ENCODE measurements at regions not wholly inside any gene's neighbourhood (a gene's known extent, or its start where the extent isn't known, plus 50 kb on each side); places are given as distances from the start of the nearest gene placed in this dataset.

DNA sequence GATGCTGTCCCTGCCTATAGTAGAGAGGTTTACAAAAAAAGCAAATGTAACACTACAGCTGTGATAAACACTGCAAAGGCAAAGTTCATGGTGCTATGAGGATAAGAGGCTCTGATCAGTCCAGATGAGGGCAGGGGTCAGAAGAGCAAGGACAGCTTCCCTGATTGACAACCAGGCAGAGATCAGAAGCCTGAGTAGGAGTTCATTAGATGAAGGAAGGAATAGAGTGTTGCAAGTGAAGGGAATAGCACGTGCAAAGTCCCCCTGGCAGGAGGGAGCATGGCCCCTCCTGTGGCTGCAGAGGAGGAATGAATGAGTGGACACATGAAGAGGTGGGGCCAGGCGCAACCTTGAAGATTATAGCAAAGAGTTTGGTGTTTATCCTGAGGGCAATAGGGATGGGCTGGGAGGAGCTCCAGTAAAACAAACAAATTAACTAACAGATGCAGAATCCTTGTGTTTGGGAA lies 208.4 kb upstream of the IRX5 start:
- DNase-seq, result no peak

DNA sequence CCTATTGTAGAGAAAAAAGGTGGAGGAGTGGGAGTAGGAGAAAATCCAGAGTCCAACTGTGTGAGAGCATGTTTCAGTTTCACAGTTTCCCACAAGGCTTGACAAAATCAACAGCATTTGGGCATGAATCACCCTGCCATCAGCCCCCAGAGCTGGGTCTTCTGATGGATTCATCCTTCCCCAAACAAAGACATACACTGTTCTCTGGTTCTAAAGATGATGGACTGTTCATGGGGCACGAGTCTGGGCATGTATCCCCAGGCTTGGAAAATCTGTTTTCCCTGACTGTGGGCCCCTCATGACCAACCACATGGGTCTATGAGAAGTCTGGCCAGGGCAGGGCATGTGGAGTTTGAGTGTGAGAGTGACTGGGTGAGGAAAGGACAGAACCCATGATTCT lies 210.4 kb upstream of the IRX5 start:
- DNase-seq, result no peak

DNA sequence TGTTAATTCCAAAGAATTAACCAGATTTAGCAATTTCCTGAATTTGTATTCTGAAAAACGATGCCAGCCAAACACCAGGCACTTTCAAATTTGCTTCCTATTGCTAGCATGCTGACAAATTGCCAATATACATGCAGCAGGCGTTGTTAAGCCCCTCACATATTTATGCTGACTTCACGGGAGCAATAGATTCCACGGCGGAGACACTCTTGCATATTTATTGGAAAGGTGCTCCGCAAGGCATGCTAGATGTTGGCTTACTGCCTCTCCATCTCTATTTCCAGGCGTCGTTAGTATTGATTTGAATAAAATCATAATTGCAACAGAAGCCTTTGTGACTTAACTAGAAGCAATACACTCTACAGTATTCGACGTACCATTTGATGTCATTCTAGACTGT lies 211.0 kb upstream of the IRX5 start:
- DNase-seq, result no peak

DNA sequence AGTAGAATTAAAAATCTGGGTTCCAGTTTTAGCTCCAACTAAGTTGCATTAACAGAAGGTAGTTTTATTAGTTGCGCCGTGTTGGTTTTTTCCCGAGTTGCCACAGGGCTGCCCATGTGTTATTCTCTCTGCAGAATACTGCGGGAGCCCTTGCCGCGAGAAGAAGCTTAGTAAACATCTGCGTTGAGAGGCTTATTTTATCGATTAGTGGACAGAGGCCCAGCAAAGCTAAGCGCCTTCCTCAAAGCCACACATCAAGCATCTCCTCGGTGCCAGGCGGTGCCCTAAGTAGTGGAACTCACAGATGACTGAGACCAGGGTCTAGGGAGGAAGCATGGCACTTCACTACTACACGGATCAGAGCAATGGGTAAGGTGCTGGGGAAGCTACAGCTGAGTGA lies 212.3 kb upstream of the IRX5 start:
- DNase-seq, result no peak

DNA sequence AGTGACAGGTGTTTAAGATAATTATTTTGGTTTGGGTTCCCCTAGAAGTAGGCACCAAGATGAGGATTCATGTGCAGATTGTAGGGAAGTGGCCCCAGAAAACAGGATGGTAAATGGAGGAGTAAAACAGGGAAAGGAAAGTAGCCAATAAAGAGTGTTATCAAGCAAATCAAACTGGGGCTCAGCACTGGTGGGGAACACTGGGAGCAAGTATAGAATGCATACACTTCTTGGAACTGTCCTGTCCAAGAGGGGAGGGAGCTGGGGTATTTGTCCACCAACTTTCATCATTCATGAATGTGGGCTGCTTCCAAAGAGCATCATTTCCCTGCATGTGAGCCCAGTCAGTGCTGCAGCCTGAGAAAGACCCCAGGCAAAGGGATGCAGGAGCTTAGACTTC lies 215.7 kb upstream of the IRX5 start:
- DNase-seq, result no peak

DNA sequence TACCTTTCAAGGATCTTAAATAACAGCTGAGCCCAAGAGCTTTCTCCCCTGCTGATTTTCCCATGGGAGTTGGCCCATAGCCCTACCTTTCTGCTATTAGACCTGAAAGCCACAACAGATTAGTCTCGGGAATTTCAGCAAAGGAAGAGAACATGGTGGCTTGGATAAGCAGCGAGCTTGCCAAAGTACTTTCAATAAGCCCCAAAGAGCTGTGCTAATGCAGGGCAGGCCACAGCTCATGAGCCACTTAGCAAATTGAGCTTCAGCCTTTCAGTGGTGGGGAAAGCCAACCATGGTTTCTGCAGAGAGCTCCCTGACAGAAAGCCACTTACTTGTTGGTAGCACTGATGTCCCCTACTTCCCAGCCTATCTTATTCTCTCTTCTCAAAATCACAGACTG lies 217.8 kb upstream of the IRX5 start:
- DNase-seq, result no peak

DNA sequence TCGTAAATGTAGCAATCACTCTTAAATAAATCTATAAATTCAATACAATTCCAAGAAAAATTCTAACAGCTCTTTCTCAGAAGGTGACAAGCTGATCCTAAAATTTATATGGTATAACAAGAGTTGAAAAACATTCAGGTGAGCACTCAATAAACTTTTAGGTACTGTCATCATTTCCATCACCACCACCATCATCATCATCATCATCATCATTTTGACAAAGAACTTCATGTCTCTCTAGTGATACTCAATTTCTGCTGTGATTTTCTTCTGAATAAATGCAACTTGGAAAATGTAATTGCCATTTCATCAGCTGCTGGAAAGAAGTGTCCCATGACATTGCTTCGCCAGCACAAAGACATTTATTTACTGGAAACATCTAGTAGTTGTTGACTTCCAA lies 222.9 kb upstream of the IRX5 start:
- DNase-seq, result no peak

DNA sequence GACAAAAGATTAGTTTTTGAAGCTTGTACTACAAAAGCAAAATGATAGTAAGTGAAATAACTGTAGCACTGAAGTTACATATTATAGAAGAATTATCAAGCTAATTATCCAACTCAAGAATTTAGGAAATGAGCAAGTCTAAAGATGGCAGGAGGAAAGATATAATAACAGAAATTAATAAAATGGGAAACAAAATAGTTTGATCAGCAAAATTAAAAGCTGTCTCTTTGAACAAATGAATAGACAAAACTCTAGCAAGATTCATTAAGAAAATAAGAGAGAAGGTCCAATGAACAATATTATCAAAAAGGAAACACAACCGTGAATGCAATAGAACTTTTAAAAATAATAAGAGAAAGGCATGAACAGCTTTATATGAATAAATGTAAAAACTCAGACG lies 224.3 kb upstream of the IRX5 start:
- no peak for DNase-seq

DNA sequence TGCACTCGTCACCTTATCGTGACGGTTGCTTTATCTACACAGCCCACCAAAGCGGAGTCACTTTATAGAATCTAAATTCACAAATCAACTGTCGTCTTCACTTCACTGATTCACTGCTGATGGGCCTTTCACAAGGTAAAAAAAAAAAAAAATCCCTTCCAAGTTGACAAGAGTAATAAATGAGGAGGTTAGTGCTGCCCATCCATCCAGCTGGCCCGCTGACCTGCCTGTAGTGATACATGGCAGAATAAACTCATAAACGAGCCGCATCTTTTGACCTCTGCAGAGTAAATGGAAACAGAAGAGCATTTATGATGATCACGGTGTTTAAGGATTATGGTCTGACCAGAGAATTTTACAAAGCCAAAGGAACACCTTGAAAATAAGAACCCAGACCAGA lies 227.3 kb upstream of the IRX5 start:
- no peak for DNase-seq

DNA sequence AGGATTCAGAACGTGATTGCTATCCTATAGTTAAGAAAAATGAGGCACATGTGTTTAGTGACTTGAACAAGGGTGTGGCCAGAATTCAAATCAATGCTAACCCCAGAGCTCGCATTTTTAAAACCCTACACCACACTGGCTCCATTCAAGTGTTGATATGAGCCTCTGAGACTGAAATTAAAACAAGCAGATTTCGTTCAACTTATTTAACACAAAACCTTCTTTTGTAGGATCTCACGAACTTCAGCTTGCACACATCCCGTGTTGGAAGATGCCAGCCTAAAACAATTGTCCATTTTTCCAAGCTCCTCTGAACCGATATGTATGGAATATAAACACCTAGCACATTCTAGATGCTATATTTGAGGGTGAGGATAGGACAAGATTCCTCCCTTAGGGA lies 231.0 kb upstream of the IRX5 start:
- DNase-seq, result no peak

DNA sequence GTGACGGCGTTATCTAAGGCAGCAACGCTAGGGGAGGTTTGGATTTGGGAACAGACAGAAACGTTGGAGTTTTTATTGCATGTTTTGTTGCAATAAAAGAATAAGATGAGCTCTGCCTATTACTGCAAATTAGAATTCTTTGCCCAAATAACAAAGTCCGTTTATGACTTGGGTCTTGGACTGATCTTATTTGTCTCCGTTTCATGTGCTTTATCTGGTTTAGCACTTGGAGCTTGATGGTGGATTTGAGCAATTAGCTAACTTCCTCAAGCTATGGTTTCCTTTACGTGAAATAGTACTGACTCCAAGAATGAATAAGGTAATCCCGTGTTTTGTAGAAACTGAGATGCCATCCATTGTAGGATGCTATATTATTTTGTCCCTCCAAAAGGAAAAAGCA lies 233.0 kb upstream of the IRX5 start:
- DNase-seq, result no peak

DNA sequence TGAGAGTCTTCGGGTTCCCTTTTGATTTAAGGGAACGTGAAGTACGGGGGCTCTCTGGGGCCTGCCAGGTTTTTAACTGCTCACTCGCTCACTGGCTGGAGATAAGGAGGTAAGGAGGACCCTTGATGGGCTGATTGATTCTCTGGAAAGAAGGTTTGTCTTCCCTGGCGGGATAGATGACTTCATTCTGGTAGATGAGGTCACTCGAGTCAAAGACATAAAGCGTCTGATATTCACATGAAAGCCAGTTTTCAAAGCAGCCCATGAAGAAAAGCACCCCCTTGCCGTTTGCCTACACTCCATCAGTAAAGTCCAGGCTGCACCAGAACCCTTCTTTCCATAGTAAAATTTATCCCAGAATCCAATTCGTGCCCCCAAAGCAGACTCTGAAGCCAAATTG lies 233.7 kb upstream of the IRX5 start:
- no peak for DNase-seq

DNA sequence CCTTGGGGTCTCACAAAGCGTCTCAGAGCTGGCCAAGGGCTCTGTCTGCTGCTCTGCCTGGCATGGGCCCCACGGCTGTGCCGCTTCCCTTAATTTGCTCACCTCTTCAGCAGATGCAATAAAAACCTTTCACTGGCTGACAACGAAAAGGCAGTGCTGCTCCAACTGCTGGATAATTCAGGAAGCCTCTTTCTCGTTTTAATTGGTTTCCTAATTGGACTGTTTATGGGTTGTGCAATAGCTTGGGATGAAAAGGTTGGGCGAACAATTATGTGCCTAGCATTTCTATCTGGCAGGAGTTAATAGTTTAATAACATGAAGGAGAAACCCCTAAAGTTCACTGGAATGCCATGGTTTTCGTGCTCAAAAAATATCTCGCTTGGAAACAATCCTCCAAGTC lies 234.1 kb upstream of the IRX5 start:
- no peak for DNase-seq

DNA sequence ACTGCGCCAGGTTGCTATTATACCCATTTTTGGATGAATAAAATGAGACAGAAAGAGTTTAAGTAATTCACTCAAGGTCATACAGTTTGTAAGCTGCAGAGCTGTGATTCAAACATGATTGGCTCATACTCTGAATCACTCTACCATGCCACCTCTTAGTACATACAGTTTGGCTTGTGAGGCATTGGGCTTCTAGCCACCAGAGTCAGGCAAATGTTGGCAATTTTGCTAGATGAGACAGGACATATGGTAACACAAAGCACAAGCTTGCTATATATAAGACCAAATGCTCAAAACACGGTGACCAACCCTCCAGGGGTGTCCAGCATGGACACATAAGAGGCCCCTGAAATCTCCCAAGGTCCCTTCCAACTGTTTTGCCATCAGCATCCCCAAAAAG lies 236.0 kb upstream of the IRX5 start:
- no peak for DNase-seq

DNA sequence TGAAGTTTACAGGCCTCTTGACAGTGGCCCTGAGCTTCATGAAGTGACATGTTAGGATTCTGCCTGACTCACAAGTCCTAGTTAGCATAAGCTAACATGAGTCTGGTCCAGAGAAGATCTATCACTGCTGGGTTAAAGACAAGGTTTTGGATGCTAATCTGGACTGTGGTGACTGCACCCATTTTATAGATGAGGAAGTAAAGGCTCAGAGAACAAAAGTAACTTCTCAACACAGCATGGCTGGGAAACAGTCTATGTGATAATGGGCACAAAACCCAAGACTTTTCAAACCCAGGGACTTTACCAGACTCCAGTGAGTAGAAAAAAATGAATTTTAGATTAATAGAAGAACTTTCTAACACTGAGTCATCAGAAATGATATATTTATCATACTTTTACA lies 236.8 kb upstream of the IRX5 start:
- DNase-seq, result no peak

DNA sequence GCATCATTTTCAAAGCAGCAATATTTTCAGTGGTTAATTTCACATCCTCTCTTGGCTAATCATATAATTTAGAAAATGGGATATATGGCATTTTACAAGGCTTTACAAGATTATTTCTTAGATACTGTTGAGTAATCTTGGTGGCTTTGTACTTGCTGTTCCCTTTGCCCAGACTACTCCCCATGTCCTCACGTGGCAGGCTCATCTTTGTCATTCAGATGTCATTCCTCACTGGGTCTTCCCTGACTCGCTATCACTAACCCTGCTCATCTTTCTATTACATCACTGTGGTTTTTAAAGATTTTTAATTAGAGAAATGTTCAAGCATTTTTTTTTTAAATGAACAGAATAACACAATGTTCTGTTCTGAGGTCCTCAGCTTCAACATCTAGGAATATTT lies 240.0 kb upstream of the IRX5 start:
- no peak for DNase-seq

DNA sequence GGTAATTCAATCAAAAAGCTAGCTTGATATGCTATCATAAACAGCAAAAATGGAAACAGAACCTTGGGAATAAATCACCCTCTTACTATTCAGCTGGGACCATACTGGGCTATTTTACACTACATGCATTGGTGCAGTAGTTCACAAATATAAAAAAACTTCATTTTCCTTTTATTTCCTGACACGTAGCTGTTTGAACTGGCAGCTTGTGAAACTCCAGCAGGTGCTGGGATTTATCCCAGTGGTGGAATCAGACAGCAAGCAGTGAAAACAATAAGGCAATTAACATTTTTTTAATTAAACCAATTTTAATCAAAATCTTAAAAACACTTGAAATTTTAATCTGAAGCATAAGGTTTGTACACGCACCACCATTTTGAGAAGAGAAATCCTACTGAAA lies 240.4 kb upstream of the IRX5 start:
- no peak for DNase-seq

DNA sequence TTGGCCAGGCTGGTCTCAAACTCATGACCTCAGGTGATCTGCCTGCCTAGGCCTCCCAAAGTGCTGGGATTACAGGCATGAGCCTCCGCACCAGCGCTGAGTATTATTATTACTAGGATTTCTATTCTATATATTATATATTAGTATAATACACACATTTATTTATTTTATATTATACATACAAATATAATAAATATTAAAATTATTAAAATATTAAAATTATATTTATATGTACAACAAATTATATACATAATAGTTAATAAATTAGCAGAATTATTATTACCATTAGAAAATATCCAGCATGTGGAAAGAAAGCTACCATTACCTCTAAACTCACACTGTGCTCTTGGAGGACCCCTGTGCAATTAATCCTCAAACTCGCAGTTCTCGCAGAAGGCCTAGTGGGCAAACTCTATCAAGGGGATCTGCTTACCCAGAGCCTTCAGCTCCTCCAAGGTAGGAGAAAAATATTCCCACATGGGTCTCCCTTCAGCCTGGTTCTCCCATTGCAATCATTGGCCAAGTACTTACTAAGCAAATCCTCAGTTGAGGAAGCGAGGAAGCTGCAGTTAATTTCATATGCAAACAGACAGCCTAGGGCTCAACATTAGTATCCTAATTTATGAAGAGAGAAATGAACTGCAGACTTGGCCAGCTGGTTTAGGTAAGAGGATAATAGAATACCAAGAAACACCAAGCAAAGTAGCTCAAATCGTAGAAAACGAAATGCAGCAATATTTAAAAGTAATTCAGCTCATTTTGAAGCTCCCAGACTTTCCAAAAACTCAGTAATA lies 241.4 kb upstream of the IRX5 start:
- DNase-seq, result no peak

DNA sequence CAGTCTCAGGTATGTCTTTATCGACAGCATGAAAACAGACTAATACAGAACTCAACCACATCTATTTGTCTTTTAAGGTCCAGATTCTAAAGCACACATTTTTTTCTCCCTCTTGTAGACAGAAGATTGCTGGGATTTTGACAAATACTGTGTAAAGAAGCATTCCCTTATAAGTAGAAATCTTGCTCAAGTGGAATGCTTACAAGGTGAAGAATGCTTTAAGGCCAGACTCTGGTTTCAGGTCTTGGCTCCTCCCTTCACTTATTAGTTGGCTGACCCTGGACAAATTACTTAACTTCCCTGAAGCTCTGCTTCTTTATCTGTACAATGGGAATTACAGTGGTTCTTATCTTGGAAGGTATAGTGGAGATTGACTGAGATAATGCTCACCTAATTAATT lies 242.3 kb upstream of the IRX5 start:
- no peak for DNase-seq

DNA sequence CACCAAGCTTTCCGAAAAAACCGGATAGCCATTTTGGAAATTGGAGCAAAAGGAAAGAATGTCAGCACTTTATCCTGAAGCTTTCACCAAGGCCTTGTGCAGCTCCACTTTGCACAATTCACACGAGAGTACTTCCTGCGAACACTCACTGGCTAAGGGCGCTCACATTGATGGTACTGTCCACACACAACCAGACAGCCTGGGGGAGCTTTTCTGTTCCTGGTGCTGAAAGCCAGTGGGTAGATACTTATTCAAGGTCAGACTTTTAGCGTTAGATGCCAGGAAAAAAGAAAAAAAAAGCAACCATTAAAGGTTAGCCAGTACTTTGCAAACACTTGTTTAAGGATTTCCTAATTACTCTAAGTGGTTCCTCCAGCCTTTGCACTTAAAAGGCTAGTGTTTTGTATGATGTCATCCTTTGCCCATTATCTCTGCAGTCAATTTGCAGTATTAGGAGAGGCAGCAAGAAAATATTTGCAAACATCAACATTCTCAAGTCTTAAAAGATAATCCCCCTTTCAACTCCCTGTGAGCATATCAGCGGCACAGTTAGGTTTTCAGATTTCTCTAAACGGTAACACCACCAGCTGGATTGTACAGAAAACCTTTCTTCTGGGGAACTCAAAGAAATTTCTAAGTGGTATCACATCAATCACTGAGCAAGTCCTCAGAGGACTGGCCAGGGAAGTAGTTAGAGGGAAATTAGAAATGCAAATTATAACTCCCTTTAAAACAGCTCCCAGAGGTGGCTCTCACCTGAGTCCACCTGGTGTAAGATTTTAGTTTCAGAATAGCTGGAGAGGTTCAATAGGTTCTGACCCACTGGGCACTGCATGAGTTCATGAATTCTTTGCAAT lies 243.4 kb upstream of the IRX5 start:
- DNase-seq, result no peak

DNA sequence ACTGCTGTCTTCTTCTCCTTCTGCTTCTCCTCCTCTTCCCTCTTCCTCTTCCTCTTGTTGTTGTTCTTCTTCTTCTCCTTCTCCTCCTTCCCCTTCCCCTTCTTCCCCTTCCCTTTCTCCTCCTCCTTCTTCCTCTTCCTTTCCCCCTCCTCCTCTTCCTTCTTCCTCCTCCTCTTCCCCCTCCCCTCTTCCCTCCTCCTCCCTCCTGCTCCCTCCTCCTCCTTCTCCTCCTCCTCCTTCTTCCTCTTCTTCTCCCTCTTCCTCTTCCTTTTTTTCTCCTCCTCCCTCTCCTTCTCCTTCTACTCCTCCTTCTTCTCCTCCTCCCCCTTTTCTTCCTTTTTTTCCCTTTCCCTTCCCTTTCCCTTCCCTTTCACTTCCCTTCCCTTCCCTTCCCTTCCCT lies 245.0 kb upstream of the IRX5 start:
- DNase-seq, result no peak

DNA sequence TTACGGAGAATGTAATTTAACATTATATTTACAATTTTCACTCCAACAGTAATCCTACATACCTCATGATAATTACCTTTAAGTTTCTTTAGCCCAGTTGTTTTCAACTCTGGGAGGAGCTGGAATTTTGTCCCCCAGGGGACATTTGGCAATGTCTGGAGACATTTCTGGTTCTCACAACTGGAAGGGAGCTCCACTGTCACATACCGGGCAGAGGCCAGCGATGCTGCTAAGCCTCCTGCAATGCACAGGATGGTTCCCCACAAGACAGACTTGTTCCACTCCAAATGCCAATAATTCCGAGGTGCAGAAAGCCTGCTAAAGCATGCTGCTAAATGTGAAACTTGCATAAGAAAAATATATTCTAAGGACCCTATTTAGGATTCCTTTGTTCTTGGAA lies 251.1 kb upstream of the IRX5 start:
- DNase-seq, result no peak

DNA sequence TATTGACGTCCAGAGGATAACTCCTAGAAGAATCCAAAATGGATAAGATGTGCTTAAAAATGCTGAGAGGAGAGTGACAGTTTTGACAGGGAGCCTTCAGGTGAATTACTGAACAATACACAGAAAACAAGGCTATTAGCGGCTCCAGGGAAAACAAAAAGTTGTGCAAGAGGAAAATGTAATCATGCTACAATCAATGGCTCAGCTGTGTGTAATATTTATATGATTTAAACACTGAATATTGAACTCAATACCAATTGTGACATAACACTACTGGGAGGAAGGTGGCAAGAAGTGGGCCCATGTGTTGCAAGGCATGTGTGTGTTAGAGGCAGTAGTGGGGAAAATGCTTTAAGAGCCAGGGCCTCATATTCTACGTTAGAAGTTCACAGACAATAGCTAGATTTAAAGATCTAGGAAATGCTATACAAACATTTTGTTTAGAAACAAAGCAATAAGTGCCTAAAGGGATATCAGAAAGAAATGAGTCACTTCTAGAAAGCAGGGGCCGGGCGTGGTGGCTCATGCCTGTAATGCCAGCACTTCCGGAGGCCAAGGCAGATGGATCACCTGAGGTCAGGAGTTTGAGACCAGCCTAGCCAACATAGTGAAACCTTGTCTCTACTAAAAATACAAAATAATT lies 253.2 kb upstream of the IRX5 start:
- no peak for DNase-seq

DNA sequence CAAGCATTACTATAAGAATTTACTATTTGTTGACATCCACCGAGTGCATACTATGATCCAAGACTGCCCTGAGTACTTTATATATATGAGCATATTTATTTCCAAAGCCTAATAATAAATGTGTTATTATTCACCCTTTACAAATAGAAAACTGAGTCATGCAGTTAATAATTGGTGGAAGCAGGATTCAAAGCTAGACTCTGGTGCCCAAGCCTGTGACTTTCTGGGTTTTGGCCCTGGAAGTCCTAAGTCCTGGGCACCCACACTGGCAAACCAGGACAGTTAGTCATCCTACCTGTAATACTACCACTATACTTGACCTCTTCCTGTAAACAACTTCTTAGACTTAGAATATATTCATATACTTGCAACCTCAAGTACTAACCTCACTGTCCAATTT lies 257.4 kb upstream of the IRX5 start:
- DNase-seq, result no peak

Data from NCI-H510A treated with DMSO at 0.1 percent for 48 hours (cell line).